ELR (cell line): ENCODE measurements at regions not wholly inside any gene's neighbourhood (a gene's known extent, or its start where the extent isn't known, plus 50 kb on each side); places are given as distances from the start of the nearest gene placed in this dataset.
"Not testable (repeated sequence)": the region's sequence is repeated elsewhere in the genome, so short reads cannot be mapped to it uniquely, and the experiment has no call there.

Experiments
- DNase-seq: peaks from one replicate; pipeline ENCODE4 v3.0.0-alpha.2; 2015; ENCODE audit warnings: low read depth

DNA sequence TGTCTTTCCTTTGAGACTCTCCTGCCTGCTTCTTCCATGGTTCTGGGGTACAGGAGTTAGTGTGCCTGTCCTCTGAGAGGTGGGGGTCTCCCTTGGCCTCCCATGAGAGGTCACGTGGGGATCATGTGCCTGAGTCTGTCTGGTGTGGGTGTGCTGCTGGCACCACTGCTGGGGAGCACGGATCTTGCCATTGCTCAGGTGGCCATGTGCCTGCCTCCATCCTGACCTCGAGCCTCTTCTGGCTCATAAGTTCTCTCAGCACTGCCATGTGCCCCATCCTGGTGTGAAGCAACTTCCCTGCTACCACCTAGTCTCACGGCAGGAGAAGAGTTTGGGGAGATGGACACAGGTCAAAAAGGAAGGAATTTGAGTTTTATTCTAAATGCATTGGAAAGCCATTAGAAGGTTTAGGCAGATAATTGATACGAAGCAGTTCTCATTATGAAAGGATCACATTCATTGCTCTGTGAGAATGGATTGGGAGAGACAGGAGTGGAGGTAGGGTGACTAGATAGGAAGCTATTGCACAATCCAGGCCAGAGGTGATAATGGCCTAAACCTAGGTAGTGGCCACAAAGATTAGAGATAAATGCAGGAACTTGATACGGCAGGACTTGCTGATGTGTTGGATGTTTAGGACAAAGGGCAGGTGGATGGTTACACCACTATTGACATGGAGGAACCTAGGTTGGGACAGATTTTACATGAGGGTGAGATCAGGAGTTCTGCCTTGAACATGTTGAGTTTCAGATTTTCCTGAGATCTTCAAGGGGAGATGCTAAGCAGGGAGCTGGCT, 173.0 kb upstream of the RORA start:
- DNase-seq: no peak

DNA sequence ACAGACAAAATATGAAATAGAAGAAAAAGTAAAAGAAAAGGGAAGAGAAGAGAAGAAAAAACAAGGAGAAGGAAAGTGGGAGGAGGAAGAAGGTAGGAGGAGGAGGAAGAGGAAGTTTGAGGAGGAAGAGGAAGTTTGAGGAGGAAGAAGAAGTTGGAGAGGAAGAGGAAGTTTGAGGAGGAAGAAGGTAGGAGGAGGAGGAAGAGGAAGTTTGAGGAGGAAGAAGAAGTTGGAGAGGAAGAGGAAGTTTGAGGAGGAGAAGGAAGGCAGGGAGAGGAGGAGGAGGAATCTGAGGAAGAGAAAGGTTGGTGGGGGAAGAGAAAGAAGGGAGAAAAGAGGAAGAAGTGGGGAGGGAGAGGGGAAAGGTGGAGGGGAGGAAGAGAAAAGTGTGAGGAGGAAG, 169.2 kb upstream of the RORA start:
- DNase-seq: no peak

DNA sequence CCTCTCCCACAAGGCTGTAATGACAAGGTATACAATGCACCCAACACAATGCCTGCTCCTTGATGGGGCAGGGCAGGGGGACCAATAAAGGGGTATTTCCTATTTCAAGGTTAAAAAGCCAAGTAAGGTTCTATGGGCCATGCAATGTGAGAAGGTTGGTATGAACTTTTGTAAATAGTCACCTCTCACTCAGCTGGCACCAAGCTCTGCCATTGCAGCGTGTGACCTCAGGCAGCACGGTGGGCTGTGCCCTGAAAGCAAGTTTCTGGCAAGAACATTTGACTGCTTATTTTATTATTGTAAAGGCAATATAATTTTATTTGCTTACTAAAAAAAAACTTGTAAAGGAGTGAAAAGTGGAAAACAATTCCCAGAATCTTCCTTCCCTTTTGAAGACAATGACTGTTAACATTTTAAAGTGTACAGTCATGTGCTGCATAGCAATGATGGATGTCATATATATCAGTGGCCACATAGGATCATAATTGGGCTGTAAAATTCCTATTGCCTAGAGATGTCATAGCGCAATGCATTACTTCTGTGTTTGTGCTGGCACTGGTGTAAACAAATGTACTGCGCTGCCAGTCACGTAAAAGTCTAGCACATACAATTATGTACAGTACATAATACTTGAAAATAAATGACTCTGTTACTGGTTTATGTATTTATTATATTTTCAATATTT, 167.3 kb upstream of the RORA start:
- DNase-seq: no peak

DNA sequence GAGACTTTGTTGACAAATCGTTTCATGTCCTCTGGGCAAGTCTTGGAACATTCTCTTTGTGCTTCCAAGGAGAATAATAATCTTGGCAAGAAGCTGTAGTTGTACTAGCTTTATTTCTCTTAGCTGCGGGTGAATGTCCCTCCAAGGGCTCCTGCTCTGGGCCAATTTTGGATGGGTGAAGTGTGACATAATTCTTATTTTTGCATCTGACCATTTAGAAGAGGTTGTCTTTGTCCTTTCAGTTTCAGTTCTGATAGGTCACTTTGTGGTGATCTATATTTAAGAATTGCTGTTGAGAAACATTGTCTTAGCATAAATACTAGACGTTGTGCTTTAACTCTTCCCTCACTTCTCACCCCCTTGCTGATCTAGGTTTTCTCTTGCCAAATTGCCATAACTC, 164.8 kb upstream of the RORA start:
- no peak for DNase-seq

DNA sequence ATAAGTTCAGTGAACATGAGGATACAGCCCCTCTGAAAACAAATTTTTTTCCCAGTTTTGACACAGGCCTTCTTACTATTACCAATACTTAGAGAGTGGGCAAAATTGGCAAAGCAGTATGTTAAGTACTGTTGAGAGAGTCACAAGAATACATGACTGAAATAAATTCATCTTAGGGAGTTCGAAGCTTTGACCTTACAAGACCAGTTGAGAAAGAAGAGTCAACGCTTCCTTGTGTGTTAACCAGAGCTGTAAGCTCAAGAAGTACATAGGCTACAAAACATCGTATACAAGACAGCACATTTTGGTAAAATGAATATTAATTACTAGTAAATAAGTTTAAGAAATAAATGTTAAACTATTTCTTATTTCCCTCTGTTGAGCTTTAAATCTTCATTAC, 164.4 kb upstream of the RORA start:
- no peak for DNase-seq

DNA sequence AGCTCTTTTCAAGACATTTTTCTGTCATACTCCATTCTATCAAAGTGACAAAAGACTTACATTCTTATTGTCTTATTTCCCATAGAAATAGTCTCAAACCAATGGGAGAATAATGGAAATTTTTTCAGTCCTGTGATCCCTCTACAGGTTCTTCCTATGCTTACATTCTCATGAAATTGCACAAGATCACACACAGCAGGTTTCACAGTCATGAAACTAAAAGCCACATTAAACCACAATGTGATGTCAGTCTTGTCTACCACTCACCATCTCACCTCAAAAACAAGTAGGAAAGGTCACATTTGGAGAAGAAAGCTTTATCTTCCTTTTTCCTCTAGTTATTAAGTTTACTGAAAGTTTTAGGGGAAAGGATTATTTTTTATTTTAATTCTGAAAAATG, 161.0 kb upstream of the RORA start:
- DNase-seq: no peak

DNA sequence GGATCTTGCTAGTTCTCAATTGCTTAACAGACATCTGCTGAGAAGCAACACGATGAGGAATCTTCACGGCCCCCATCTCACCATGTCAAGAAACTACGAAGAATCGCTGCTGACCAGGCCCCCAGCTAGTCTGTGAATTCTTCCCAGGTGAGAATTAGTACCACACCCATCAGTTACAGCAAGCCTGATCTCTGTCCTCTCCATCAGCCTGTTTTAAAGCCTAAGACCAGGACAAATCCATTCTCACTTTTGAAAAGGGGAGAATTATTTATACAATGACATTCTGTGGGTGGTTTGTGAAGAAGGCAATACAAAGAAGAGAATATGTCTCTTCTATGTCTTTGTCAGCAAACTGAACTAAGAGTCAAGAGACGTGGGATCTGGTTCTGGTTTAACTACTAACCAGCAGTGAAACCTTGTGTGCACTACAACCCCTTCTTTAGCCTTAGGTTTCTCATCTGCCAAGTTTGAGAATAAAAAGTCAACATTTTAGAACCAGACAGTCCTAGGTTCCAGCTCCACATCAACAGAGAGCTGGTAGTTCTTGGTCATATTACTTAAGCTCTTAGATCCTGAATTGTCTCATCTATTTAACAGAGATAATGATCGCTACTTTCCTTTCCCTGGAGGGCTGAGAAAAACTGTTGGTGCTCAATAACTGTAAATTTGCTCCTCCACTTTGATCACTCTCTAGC, 160.4 kb upstream of the RORA start:
- DNase-seq: no peak

DNA sequence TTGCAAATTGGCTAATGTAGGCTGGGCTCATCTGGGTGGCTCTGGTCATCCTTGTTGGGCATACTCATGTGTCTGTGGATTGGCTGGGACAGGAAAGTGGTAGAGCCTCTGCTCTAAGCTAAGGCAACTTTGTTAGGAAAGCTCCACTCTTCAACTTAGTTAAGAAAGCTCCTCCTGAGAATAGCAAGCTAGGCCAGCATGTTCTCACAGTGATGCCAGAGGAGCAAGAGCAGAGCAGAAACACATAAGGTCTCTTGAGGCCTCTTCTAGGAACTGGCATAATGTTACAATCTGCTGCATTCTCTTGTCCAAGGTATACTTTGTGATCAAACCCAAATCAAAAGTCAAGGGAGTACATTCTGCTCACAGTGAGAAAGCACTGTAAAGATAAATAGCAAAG, 158.6 kb upstream of the RORA start:
- DNase-seq: no peak

DNA sequence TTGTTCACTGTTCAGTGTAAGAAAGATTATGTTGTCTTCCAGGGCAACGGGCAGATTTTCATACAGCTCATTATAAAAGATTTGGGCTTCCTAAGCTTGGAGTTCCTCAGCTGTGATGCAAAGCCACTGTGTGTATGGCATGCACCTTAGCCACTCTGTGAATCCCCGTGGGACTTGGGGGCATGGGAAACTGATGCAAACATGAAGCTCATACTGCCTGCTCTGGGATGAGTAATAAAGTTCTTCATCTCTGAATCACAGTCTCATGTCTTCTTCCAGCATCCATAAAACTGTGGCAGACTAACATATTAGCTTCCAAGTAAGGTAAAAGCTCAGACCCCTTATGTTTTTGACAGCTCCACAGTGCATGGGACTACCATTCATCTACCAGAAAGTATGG, 154.3 kb upstream of the RORA start:
- peak; percentile 48 for DNase-seq

DNA sequence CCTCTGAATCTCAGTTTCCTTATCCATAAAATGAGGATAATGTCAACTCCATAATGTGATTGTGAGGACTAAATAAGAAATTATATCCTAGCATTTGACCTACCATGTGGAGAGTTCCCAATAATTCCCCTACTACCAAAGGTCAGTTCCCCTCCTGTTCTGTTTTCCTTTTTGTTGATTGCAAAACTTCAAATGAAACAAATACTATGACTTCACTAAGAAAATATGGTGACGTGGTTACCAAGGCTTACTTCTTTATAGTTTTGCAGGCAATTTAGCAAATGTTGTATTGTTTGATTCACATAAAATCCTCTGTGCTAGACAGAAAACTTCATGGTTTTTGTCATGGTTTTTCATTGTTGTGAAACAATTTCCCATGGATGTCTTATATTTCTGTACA, 153.8 kb upstream of the RORA start:
- DNase-seq: no peak

DNA sequence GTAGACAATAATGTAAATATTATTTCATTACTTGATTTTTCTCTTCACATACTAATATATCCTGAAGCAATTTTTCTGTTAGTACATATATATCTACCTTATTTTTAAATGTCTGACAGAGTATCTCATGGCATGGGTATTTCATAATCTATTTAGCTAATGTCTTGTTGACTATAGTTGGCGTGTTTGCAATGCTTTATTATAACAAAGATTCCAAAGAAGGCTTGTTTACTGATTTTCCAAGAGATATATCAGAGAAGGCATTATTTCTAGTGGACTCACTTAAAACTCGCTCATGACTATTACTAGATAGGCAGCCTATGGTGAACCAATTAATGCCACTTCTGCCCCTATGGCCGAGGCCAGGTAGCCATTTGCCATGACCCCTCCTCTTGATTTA, 152.4 kb upstream of the RORA start:
- no peak for DNase-seq

DNA sequence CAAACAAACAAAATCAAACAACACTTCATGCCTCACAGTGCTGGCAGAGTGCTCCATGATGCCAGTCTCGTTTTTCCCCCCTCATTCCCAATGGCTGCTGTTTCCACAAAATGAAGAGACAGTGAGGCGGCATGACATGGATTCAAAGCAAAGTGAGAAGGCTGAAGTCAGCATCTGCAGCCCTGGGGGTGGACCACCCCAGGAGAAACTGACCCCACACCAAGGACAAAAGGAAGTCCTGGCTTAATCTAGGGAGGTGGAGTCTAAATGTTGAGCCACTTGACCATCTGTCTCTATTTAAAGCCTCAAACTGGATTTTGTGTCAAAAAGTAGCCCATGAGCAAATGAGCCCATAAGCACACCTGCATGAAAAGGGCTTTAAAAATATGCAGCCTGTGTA, 151.2 kb upstream of the RORA start:
- DNase-seq: no peak

DNA sequence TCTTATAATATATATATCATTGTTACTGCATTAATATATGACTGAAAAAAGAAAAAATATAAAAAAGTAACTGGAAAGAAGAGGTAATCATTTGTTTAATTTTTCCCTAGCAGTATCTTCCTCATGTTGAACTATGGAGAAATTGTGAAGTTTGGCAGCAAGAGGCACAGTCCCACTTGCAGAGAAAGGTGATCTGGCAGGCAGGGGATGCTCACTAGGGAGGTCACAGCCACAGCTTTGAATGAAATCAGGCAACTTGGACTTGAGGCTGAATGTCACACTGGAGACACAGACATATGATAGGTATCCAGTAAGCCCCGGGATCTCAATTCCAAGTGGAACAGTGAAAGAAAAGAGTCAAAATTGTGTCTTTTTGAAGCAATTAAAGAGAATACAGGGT, 149.9 kb upstream of the RORA start:
- DNase-seq: no peak

DNA sequence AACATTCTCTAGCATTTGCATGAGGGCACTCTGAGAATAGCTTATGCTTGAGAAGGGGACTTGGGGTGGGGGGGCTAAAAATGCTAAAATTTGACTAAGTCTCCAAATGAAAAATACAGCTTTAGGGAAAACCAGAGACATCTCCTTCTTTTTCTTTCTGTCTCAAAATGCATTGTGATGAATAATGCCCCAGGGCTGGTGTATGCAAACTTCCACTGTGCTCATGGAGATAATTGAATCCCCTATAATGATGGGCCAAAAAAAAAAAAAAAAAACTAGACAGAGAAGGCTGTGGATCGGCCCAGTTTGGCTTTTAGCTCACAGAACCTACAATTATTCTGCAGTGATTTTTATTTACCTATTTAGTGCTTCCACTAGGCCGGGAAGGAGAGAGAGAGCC, 147.9 kb upstream of the RORA start:
- no peak for DNase-seq

DNA sequence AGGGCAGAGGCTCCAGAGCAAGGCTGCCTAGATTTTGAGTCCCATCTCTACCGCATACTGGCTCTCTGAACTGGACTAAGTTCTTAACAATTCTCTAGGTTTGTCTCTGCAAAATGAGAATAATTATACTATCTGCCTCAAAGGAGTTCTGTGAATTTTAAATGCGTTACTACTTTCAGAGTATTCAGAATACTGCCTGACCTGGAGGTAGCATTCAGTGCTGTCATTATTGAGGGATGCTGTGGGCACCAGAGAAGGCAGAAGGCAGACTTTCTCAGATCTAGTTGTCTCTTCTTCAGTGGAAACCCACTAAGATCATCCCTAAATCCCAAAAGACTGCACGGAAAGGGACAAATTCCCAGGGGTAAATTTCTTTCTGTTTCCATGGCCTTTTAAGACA, 147.4 kb upstream of the RORA start:
- no peak for DNase-seq

DNA sequence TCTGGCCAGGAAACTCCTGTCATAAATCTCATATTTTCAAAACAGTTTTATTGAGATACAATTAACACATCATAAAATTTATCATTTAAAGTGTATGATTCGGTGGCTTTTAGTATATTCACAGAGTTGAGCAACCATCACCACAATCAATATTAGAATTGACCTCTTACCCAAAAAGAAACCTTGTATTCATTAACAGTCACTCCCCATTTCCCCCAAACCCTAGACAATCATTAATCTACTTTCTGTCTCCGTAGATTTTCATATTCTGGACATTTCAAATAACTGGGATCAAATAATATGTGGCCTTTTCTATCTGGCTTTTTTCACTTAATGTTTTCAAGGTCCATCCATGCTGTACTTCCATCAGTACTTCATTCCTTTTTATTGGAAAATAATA, 145.7 kb upstream of the RORA start:
- no peak for DNase-seq

DNA sequence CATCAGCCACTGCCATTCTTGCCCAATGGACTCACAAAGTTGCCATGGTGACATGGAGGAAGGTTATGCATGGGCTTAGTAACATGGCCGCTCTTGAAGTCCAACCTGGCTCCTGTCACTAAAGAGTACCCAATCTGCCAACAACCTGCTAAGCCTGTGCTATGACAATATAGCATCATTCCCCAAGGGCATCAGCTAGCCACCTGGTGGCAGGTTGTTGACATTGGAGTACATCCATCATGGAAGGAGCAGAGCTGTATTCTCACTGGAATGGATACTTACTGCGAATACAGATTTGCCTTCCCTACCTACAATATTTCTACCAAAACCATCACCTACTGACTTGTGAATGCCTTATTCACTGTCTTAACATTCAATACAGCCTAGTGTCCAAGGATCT, 138.9 kb upstream of the RORA start:
- peak; percentile 7 for DNase-seq

DNA sequence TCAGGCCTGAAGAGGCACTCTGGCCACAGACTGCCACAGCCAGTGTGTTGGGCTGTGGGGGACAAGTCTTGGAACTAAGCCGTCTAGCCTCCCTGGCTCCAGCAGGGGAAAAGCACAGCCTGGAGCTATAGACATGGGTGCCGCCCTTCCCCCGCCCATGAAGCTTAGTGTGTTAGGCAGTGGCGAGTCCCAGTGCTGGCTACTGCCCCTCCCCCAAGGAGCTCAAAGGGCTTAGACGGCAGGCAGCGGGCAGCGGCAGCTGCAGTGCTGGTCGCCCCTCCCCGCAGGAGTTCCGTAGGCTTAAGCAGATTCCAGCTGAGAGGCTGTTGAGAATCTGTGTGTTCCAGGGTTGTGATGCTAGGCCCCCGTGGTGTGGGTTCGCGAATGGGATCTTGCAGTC, 135.8 kb upstream of the RORA start:
- DNase-seq: no peak

DNA sequence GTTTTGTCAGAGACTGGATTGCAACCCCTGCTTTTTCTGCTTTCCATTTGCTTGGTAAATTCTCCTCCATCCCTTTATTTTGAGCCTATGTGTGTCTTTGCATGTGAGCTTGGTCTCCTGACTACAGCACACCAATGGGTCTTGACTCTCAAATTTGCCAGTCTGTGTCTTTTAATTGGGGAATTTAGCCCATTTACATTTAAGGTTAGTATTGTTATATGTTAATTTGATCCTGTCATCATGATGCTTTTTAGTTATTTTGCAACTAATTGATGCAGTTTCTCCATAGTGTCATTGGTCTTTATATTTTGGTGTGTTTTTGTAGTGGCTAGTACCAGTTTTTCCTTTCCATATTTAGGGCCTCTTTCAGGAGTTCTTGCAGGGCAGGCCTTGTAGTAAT, 133.8 kb upstream of the RORA start:
- DNase-seq: not testable (repeated sequence)

DNA sequence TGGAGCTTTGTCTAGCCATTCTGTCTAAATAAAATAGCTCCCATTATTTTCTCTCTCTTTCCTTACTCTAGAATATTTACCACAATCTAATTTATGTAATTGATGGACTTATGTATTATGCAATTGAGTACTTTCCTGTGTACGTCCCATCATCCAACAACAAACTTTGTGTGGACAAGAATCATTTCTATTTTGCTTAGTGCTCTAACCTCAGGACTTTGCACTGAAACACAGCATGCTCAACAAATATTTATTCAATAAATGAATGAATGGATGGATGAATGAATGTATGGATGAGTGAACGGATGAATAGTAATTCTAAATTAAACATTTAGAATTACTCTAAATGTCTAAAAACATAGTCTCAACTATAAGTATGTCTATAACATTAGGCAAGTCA, 115.2 kb upstream of the RORA start:
- no peak for DNase-seq

DNA sequence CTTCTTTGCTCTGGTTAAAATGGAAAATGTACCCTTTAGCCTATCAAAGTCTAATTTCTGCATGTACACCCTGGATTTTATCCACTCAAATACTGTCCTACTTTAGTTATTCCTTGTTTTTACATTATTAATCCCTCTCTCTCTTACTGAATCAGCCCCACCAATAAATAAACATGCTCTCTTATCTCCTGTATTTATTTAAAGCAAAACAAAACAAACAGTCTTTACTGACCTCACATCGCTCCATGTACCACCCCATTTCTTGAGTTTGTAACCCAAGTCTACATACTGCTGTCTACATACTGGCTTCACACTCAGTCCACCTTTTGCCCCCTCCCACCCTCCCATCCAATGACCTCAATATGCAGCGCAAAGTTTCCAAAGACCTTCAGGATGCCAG, 113.3 kb upstream of the RORA start:
- DNase-seq: no peak

DNA sequence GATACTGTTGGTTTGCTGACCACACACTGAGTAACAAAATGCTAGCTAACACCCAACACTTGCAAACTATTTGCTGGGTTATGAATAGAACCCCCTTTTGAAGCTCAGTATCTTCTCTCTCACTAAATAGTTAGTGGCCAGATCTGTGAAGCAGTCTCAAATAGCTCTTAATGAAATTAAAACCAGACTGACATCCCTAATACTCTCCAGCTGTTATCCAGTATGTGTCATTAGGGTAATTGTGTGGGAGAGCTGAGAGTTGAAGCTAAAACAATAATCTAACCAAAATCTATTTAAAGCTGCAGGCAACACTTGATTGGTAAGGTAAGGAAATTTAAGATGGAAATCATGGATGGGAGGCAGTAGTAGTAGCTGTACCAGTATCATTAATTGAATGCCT, 110.4 kb upstream of the RORA start:
- no peak for DNase-seq

DNA sequence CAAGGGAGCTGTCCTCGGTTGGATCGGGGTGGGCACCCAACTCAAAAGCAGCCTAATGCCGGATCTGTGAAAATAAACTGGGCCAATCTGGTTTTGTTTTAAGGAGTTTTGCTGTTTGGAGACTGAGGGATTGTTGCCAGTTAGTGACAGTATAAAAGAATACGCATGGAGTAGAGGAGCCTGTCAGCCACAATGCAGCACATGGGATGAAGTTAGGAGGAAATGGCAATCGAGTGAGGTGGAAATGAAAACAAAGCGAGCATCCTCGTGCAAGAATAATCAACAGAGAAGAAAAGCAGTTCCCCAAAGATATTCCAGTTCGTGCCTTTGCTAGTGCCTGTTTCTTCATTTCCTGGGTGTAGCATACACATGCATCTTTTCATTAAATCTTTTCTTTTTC, 108.4 kb upstream of the RORA start:
- DNase-seq: no peak
